ENCODE measurements at regions not wholly inside any gene's neighbourhood (a gene's known extent, or its start where the extent isn't known, plus 50 kb on each side); places are given as distances from the start of the nearest gene placed in this dataset.

DNA sequence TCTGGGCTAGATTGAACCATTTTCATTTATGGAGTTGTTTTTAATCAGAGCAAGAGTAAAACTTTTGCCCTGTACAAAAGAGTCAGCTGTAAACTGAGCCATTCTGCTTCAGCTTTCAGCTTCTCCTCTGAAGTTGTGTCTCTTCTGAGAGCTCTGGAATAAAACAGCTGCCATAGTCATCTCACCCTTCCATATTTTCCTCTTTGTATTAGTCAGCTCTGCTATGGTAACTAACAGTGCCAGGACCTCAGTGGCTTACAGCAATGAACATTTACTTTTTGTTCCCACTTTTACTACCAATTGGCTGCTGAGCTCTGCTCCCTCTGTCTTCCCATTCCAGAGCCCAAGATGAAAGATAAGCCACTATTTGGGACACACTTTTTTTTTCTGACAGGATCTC is 178.5 kb downstream of the DAD1 start:
- intact Hi-C loops (cut with micrococcal nuclease; ENCODE audit: unreplicated experiment): no loop called here
- H3K4me2 ChIP-seq: no peak overlapping the region
- H4K20me1 ChIP-seq (ENCODE audit: insufficient read depth): no peaks in the 10 kb centered on the region
- H3K9me3 ChIP-seq (ENCODE audit: insufficient read depth, low read depth): no peaks in the 10 kb centered on the region
- no peaks in the 10 kb centered on the region for H3K27me3 ChIP-seq (ENCODE audit: insufficient read depth, low read depth)
- no peaks in the 10 kb centered on the region for H3K36me3 ChIP-seq (ENCODE audit: low read depth)
- BruUV-seq (replicated peaks): no TSS peak
- H3F3A ChIP-seq (ENCODE audit: insufficient read depth, low read depth): no peaks in the 10 kb centered on the region
- ChIA-PET CTCF (interaction anchor here (0.7 kb wide), 1 partner anchor 90 kb away, joined by 3 read pairs; no protein-coding TSS in a partner anchor), POLR2A (ENCODE audit: unreplicated experiment) (no interaction called here)
- no peak overlapping the region for H2AFZ ChIP-seq
- no peaks in the 10 kb centered on the region for H3K79me2 ChIP-seq (ENCODE audit: low read depth)
- TF ChIP-seq, protein P1, sequence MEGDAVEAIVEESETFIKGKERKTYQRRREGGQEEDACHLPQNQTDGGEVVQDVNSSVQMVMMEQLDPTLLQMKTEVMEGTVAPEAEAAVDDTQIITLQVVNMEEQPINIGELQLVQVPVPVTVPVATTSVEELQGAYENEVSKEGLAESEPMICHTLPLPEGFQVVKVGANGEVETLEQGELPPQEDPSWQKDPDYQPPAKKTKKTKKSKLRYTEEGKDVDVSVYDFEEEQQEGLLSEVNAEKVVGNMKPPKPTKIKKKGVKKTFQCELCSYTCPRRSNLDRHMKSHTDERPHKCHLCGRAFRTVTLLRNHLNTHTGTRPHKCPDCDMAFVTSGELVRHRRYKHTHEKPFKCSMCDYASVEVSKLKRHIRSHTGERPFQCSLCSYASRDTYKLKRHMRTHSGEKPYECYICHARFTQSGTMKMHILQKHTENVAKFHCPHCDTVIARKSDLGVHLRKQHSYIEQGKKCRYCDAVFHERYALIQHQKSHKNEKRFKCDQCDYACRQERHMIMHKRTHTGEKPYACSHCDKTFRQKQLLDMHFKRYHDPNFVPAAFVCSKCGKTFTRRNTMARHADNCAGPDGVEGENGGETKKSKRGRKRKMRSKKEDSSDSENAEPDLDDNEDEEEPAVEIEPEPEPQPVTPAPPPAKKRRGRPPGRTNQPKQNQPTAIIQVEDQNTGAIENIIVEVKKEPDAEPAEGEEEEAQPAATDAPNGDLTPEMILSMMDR (conservative IDR thresholded peaks at IDR 0.05): no peak
- TF ChIP-seq EZH2 (IDR thresholded peaks at IDR 0.05; ENCODE audit: low read depth): no peak
- no peak overlapping the region for H3K27ac ChIP-seq
- H3K4me1 ChIP-seq (replicated peaks; ENCODE audit: insufficient read depth): no peaks in the 10 kb centered on the region
- no peak overlapping the region for H3K4me3 ChIP-seq
- no peak for DNase-seq
- no peaks in the 10 kb centered on the region for H3K9me2 ChIP-seq (ENCODE audit: insufficient read depth)

DNA sequence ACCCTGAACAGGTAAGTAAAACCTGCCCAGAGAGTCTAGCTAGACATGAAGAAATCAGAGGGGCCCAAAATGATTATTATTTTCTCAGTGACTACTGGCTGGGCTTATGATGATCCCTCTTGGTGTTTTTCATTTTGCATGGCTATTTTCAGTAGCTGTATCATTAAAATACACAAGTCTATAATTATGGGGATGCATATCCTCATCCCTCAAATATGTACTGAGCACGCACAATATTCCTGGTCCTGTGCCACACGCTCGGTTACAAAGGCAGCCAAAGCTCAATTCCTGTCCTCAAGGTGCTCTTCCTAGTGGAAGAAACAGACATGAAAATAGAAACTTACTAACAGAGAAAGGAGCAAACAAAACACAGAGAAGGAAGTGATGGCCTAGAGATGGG is 180.0 kb downstream of the DAD1 start:
- Histone ChIP-seq H4K20me1 (ENCODE audit: insufficient read depth) (no peaks in the 10 kb centered on the region), H3K9me2 (ENCODE audit: insufficient read depth) (no peaks in the 10 kb centered on the region), H2AFZ (no peak overlapping the region), H3K4me3 (no peak overlapping the region), H3K9me3 (ENCODE audit: insufficient read depth, low read depth) (no peaks in the 10 kb centered on the region), H3K4me2 (no peak overlapping the region), H3F3A (ENCODE audit: insufficient read depth, low read depth) (no peaks in the 10 kb centered on the region), H3K27ac (no peak overlapping the region), H3K79me2 (ENCODE audit: low read depth) (no peaks in the 10 kb centered on the region), H3K36me3 (ENCODE audit: low read depth) (no peaks in the 10 kb centered on the region), H3K4me1 (replicated peaks; ENCODE audit: insufficient read depth) (no peaks in the 10 kb centered on the region), H3K27me3 (ENCODE audit: insufficient read depth, low read depth) (no peaks in the 10 kb centered on the region)
- BruUV-seq (replicated peaks): no TSS peak
- CTCF ChIA-PET: no interaction called here
- no peak for DNase-seq
- POLR2A ChIA-PET (ENCODE audit: unreplicated experiment): no interaction called here
- intact Hi-C loops (cut with micrococcal nuclease; ENCODE audit: unreplicated experiment): no loop called here
- TF ChIP-seq, protein P1 (conservative IDR thresholded peaks at IDR 0.05): no peak
- TF ChIP-seq EZH2 (IDR thresholded peaks at IDR 0.05; ENCODE audit: low read depth): no peak

DNA sequence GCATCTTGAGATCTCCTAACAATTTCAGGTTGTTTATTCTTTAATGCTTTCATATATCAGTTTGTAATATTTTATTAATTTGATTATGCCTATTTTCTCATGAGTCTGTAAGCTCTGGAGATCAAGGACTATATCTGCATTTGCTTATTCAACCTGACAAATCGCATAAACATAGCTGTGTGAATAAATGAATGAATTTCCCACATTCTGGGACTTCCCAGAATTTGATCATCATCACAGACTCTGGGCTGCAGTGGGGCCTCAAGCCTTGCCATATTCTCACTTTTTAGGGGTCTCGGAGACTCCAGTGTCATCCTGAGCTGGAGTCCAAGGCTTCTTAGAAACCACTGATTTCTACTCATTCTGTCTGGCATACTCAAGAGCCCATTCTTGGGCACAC is 180.5 kb downstream of the DAD1 start:
- Histone ChIP-seq H3K27me3 (ENCODE audit: insufficient read depth, low read depth) (no peaks in the 10 kb centered on the region), H4K20me1 (ENCODE audit: insufficient read depth) (no peaks in the 10 kb centered on the region), H3K4me1 (replicated peaks; ENCODE audit: insufficient read depth) (no peaks in the 10 kb centered on the region), H3F3A (ENCODE audit: insufficient read depth, low read depth) (no peaks in the 10 kb centered on the region), H2AFZ (no peak overlapping the region), H3K79me2 (ENCODE audit: low read depth) (no peaks in the 10 kb centered on the region), H3K9me3 (ENCODE audit: insufficient read depth, low read depth) (no peaks in the 10 kb centered on the region), H3K4me3 (no peak overlapping the region), H3K36me3 (ENCODE audit: low read depth) (no peaks in the 10 kb centered on the region), H3K9me2 (ENCODE audit: insufficient read depth) (no peaks in the 10 kb centered on the region), H3K4me2 (no peak overlapping the region), H3K27ac (no peak overlapping the region)
- ChIA-PET POLR2A (ENCODE audit: unreplicated experiment) (no interaction called here), CTCF (no interaction called here)
- intact Hi-C loops (cut with micrococcal nuclease; ENCODE audit: unreplicated experiment): no loop called here
- TF ChIP-seq EZH2 (IDR thresholded peaks at IDR 0.05; ENCODE audit: low read depth): no peak
- TF ChIP-seq, protein P1 (conservative IDR thresholded peaks at IDR 0.05): no peak
- DNase-seq: no peak
- BruUV-seq (replicated peaks): no TSS peak

All from PC-9 (cell line).